GM12892 (cell line): ENCODE measurements at regions not wholly inside any gene's neighbourhood (a gene's known extent, or its start where the extent isn't known, plus 50 kb on each side); places are given as distances from the start of the nearest gene placed in this dataset.

Source experiments
- DNase-seq: peaks from one replicate; pipeline ENCODE4 v3.0.0; 2011; ENCODE audit not compliant: insufficient read length
- FAIRE-seq: peaks from 2 replicates; lab custom pipeline; 2011; peaks lifted over from hg19 to GRCh38; lab: Jason Lieb, UNC
- POLR2A ChIP-seq: IDR thresholded peaks from 2 replicates; pipeline ENCODE4 v1.6.1; 2011; ENCODE audit warnings: low read depth, low read length, control low read depth
- POLR2AphosphoS5 ChIP-seq: IDR thresholded peaks from 2 replicates; pipeline ENCODE4 v1.6.1; 2011; ENCODE audit warnings: low read depth, low read length, control low read depth
- TAF1 ChIP-seq: IDR thresholded peaks from 2 replicates; pipeline ENCODE4 v1.6.1; 2011; ENCODE audit warnings: low read depth, mild to moderate bottlenecking, control low read depth, low read length, borderline replicate concordance

GRCh38 chrX:42465821-42466220 is 312.1 kb downstream of the PPP1R2C start:
- TF ChIP-seq TAF1 (no peak), POLR2A (no peak), POLR2AphosphoS5 (no peak)
- DNase-seq, result no peak
- FAIRE-seq, result no peak

GRCh38 chrX:42463706-42464490 is 314.1 kb downstream of the PPP1R2C start:
- no peak for DNase-seq
- no peak for FAIRE-seq
- TF ChIP-seq TAF1 (no peak), POLR2AphosphoS5 (no peak), POLR2A (no peak)

- TF ChIP-seq TAF1 (no peak), POLR2AphosphoS5 (no peak), POLR2A (no peak)
- DNase-seq, result no peak
- no peak for FAIRE-seq
Observed at GRCh38 chrX:42462917-42463316, 315.0 kb downstream of the PPP1R2C start.

- DNase-seq (no peak), FAIRE-seq (no peak)
- TF ChIP-seq TAF1 (no peak), POLR2AphosphoS5 (no peak), POLR2A (no peak)
Observed at GRCh38 chrX:42460706-42461105, 317.3 kb downstream of the PPP1R2C start.

GRCh38 chrX:42459735-42460134 is 318.2 kb downstream of the PPP1R2C start:
- DNase-seq (no peak), FAIRE-seq (no peak)
- TF ChIP-seq TAF1, result no peak
- TF ChIP-seq POLR2AphosphoS5, result no peak
- TF ChIP-seq POLR2A, result no peak

GRCh38 chrX:42456176-42456700 is 321.7 kb downstream of the PPP1R2C start:
- DNase-seq, result no peak

GRCh38 chrX:42450228-42450627 is 327.7 kb downstream of the PPP1R2C start:
- no peak for DNase-seq
- TF ChIP-seq POLR2A, result no peak
- no peak for TF ChIP-seq POLR2AphosphoS5
- TF ChIP-seq TAF1, result no peak
- no peak for FAIRE-seq

More at GRCh38 chrX:42456176-42456700, 321.7 kb downstream of the PPP1R2C start:
- TF ChIP-seq POLR2AphosphoS5, result no peak
- TF ChIP-seq POLR2A, result no peak
- TF ChIP-seq TAF1, result no peak
- FAIRE-seq, result no peak

- TF ChIP-seq POLR2A (no peak), POLR2AphosphoS5 (no peak)
- FAIRE-seq, result no peak
- no peak for DNase-seq
Observed at GRCh38 chrX:42443267-42443666, 334.7 kb downstream of the PPP1R2C start.

- FAIRE-seq, result no peak
- TF ChIP-seq POLR2AphosphoS5, result no peak
- no peak for TF ChIP-seq POLR2A
- no peak for TF ChIP-seq TAF1
Observed at GRCh38 chrX:42442745-42443144, 335.2 kb downstream of the PPP1R2C start.

GRCh38 chrX:42437211-42437610 is 340.8 kb downstream of the PPP1R2C start:
- no peak for DNase-seq
- FAIRE-seq, result no peak

More at GRCh38 chrX:42442745-42443144, 335.2 kb downstream of the PPP1R2C start:
- DNase-seq, result no peak

GRCh38 chrX:42434458-42435166 is 343.4 kb downstream of the PPP1R2C start:
- DNase-seq (no peak), FAIRE-seq (no peak)
- TF ChIP-seq TAF1 (no peak), POLR2A (no peak), POLR2AphosphoS5 (no peak)

More at GRCh38 chrX:42437211-42437610, 340.8 kb downstream of the PPP1R2C start:
- TF ChIP-seq POLR2AphosphoS5 (no peak), TAF1 (no peak), POLR2A (no peak)

- FAIRE-seq, result no peak
- TF ChIP-seq POLR2AphosphoS5 (no peak), TAF1 (no peak), POLR2A (no peak)
- DNase-seq, result no peak
Observed at GRCh38 chrX:42432552-42432951, 345.4 kb downstream of the PPP1R2C start.

- TF ChIP-seq POLR2AphosphoS5 (no peak), POLR2A (no peak), TAF1 (no peak)
- DNase-seq (no peak), FAIRE-seq (no peak)
Observed at GRCh38 chrX:42422961-42423360, 355.0 kb downstream of the PPP1R2C start.
